SKM-1 treated with dmso at 0.1 percent for 144 hours (cell line): ENCODE measurements at regions not wholly inside any gene's neighbourhood (a gene's known extent, or its start where the extent isn't known, plus 50 kb on each side); places are given as distances from the start of the nearest gene placed in this dataset.

Experiments used
- DNase-seq: peaks from one replicate; lab custom pipeline; 2025; ENCODE audit not compliant: unreplicated experiment; lab: John Stamatoyannopoulos, UW

GRCh38 chr5:9927521-9927997 is 297.4 kb upstream of the TAS2R1 start:
- no peak for DNase-seq

DNA sequence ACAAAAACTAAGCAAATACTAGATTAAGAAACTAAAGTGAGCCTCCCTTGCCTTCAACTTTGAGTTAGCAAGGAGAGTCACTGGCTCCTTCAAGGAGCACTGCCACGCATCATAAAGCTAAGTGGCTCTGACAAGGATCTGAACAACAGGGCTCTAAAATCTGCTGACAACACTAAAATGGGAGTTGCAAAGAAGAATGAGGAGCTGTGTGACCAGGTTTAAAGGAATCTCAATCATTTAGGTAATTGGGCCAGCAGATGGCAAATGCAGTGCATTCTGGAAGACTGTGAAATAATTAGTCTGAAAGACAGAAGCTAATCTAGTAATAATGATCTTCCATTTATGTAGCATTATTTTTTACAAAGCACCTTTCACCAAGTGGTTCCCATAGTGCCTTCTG is 297.0 kb upstream of the TAS2R1 start:
- no peak for DNase-seq

GRCh38 chr5:9924614-9925013 is 294.5 kb upstream of the TAS2R1 start:
- peak; percentile 46 for DNase-seq

DNA sequence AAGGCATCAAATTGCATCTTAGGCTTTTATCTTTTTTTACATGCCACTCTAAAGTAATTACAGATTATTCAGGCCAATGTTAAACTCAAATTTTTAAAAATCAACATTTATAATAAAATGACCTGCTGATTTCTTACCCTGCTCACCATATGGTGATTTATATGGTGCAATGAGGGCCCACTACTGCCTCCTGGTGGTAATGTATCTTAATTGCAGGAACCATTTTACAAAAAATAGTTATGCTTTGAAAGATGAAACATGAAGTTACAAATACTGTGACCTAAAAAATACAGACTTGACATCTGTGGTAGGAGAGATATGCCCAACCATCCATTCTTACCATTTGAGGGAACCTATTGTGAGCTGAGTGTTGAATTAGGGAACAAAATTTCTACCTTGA is 292.6 kb upstream of the TAS2R1 start:
- no peak for DNase-seq

DNA sequence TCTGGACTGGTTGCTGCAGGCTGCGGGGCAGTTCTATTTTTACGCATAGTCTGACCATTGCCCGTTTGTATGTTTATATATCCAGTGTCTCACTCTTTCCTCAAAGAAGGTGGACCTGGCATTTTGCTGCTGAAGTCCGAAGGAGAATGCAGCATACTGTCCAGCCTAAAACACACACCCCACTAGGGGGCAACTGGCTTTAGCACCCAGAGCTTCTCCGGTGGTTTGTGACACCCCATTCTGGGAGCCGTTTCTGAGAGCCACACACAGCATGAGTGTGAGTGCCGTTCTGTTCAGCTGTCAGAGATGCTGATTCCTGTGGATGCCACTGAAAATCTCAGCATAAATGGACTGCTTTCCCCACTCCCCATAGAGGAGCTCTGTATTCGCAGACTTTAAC is 290.5 kb upstream of the TAS2R1 start:
- no peak for DNase-seq

GRCh38 chr5:9919306-9920030 is 289.3 kb upstream of the TAS2R1 start:
- DNase-seq = no peak

- DNase-seq = no peak
These were observed 275.5 kb upstream of the TAS2R1 start for GRCh38 chr5:9905661-9906060.

DNA sequence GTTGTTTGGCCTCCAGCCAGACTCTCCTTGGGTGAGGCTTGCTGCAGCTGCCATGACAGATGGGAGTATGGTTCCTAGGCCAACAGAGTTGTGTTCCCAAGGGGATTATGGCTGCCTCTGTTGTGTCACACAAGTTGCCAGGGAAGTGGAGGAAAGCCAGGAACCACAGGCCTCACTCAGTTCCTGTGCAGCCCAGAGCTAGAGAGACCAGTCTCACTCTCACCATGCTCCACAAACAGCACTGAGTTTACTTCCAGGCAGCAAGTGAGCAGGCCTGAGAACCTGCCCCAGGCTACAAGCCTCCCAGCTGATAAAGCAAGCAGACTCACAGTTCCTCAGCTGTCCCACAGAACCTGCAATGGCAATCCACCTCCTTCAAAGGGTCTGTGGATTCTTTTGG is 273.6 kb upstream of the TAS2R1 start:
- no peak for DNase-seq

DNA sequence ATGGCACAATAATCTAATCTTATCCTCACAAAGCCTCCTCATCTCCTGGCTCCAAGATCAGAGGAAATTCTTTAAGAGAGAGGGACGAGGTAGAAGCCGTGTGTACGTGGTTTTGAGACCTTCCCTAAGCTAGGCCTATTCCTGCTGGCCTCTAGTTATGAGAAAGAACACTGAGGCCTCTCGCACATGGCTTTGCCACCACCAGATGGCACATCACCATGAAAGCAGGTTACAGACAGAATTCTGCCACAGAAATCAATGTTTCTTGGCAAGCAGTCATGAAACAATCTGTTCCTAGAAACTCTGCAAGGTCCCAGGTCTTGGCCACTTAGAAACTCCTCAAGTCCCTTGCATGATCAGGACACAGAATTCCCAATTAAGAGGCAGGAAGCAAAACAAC is 268.2 kb upstream of the TAS2R1 start:
- DNase-seq = no peak

GRCh38 chr5:9895302-9895645 is 265.1 kb upstream of the TAS2R1 start:
- DNase-seq = no peak

DNA sequence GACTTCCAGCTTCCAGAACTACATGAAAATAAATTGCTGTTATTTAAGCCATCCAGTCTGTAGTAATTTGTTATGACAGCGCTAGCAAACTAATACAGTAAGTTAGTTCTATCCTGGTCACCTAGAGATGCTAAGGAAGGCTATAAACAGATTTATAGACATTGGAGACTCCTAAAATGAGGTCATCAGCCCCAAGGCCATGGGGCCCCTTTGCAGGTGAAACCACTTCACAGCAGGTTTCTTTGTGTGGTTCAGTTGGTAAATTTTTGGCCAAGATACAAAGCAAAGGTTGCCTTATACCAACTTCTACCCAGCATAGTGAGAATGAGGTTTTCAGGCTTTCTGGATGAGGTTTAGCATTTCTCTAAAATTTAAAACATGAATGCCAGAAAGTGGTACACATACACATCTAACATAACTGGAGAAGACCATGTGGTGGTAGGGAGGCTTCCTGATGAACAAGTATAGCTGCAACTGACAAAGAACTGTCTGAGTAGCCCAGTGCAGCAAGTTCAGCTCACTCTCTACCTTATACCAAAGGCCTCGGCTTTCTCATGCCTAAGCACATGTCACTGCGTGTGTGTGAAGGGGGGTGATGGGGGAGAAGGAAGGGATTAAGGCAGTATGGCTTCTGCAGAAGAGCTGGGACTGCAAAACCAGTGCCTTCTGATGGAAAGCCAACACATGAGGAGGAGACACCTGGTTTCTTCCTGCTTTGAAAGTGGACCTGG is 264.6 kb upstream of the TAS2R1 start:
- no peak for DNase-seq

DNA sequence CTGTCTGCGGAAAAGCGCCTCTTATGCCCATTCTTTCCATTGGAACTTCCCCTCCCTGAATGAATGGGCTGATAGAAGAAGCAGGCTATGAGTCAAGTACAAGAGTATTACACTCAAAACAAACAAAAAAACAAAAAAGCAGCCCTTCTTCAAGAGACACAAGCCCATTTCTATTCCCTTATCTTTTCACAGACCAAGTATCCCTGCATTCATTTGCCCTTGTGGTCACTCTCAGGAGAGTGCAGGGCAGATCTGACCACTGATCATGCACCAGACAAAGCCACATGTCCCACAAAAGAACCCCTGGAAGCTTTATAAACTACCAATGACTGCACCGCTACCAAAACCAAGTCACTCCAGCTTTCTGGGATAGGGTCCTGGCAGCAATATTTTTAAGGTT is 262.5 kb upstream of the TAS2R1 start:
- no peak for DNase-seq

- no peak for DNase-seq
These were observed 259.4 kb upstream of the TAS2R1 start for GRCh38 chr5:9889511-9889910.

- no peak for DNase-seq
These were observed 258.4 kb upstream of the TAS2R1 start for GRCh38 chr5:9888501-9888901.

DNA sequence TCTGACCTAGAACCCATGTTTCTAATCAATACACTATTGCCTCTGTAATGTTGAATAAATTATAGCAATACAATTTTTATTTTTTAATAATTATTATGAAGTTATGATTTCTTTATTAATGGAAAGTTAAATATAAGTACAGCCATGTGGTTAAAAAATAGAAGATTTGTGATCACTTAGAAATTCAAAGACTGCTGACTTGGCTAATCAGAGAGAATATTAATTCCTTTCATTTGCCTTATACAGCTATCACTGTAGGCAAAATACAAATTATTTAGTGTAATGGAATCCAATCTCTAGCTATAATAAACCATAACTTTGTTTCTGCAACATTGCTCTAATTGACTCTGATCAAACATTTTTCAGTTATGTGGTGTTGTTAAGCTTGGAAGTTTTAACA is 255.0 kb upstream of the TAS2R1 start:
- DNase-seq = no peak

DNA sequence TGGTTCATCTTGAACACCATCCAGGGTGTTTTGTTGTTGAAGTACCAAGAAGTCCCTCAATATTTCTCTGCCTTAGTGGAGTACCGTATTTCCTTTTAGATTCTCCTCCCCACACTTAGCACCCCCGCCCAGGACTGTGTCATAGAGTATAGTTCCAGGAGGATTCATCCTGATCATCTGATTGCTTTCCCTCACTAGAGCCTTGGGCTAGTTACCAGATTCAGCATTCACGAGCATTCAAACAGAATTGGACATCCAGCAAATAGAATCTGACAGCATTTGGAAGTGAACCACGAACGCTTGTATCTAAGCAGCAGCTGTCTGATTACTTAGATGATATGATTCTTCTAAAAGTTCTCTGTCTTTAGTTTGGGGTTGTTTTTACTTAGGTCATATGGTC is 248.1 kb upstream of the TAS2R1 start:
- no peak for DNase-seq

DNA sequence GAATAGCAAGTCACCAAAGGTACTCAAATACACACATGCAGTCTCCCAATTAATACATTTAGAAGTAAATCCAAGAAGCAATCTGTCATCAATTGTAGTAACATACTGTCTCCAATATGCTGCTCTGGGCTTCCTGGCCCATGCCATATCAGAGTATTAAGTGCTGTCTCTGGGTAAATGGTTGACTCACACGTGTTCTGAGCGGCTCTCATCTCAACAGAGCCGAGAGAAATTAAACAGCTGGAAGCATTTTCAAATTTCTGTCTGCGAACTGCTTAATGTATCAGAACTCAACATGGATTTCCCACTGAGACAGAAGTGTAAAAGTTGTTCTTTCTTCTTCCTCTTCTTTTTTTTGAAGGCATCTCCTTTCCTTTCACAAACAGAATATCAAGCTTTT is 247.3 kb upstream of the TAS2R1 start:
- no peak for DNase-seq

GRCh38 chr5:9876451-9876850 is 246.3 kb upstream of the TAS2R1 start:
- no peak for DNase-seq

DNA sequence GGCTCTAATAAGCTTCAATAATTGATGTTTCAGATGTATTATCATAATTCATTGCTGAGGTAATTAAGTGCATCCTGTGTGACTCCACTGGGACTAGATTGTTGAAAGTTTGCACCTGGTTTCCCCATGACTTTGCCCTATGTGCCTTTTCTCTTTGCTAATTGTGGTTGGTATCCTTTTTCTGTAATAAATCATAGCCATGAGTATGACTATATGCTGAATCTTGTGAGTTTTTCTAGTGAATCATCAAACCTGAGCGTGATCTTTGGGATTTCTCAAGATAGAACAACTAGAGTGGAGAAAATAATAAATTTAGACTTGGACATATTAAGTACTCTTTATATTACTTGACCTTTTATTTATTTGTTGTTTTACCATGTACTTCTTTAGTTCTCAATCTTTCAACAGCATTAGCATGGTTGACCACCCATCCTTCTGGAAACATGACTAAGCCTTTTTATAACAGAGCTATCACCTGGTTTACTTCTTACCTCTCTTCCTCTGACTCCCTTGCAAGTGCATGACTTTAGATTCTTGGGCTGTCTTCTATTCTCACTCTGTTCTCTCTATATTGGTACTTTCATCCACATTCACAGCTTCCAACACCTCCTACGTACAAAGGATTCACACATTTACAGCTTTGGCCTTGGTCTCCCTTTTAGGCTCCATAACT is 239.6 kb upstream of the TAS2R1 start:
- DNase-seq = no peak

GRCh38 chr5:9865574-9865973 is 235.4 kb upstream of the TAS2R1 start:
- no peak for DNase-seq

DNA sequence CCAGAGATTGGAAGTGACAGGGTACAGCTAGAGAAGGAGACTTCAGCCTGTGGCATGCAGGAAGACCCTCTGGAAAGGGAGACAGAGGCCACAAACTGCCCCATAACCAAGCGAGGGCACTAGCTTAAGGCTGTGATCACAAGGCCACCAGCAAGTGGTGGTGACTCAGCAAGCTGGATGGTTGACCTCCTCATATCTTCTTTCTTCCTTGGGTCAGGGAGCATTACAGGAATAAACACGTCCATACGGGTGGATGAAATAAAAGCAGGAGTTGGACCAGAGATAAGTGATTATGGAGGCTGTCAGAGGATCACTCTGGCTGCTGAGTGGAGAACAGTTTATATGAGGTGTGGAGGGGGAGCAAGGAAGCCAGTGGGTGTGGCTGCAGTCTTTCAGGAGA is 234.6 kb upstream of the TAS2R1 start:
- no peak for DNase-seq

DNA sequence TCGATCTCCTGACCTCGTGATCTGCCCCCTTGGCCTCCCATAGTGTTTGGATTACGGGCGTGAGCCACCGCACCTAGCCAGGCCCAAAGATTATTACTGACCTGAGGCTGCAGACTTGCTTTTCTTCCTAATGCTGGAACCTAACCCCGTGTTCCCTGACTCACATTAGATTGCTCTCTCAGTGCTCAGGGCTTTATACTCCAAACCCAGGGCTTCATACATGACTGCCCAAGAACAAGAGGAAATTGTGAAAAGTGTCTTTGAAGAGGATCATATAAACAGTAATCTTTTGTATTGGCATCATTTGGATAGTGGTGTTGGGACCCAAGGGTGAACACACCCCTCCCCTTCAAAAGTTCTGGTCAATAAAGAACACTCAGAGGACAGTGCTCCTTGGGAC is 233.3 kb upstream of the TAS2R1 start:
- DNase-seq = no peak
